HG03159 (cell line): ENCODE measurements at regions not wholly inside any gene's neighbourhood (a gene's known extent, or its start where the extent isn't known, plus 50 kb on each side); places are given as distances from the start of the nearest gene placed in this dataset.

ENCODE experiments used
- ATAC-seq: cut with Tn5 transposase; IDR thresholded peaks from one replicate; pipeline ENCODE4 v1.9.1; 2021; ENCODE audit warnings: mild to moderate bottlenecking, moderate library complexity; ENCODE audit not compliant: unreplicated experiment

- no peak for ATAC-seq
These were observed 68.0 kb upstream of the NRP1 start for GRCh38 chr10:33402220-33403073.

- ATAC-seq, result no peak
These were observed 66.8 kb upstream of the NRP1 start for GRCh38 chr10:33401300-33401699.

GRCh38 chr10:33398796-33399195 is 64.3 kb upstream of the NRP1 start:
- ATAC-seq, result no peak

GRCh38 chr10:33396938-33397337 is 62.5 kb upstream of the NRP1 start:
- no peak for ATAC-seq

GRCh38 chr10:33396279-33396678 is 61.8 kb upstream of the NRP1 start:
- ATAC-seq, result no peak

- no peak for ATAC-seq
These were observed 60.7 kb upstream of the NRP1 start for GRCh38 chr10:33395201-33395600.

- ATAC-seq, result no peak
These were observed 58.2 kb upstream of the NRP1 start for GRCh38 chr10:33392706-33393105.

GRCh38 chr10:33391611-33392465 is 57.4 kb upstream of the NRP1 start:
- ATAC-seq, result no peak

- ATAC-seq, result no peak
These were observed 55.6 kb upstream of the NRP1 start for GRCh38 chr10:33390046-33390445.

GRCh38 chr10:33388785-33389184 is 54.3 kb upstream of the NRP1 start:
- no peak for ATAC-seq

- ATAC-seq, result no peak
These were observed 53.9 kb upstream of the NRP1 start for GRCh38 chr10:33388382-33388781.

- no peak for ATAC-seq
These were observed 53.3 kb upstream of the NRP1 start for GRCh38 chr10:33387720-33388119.

- ATAC-seq, result no peak
These were observed 52.5 kb upstream of the NRP1 start for GRCh38 chr10:33386926-33387325.

- no peak for ATAC-seq
These were observed 51.2 kb upstream of the NRP1 start for GRCh38 chr10:33385686-33386085.

- no peak for ATAC-seq
These were observed 50.5 kb upstream of the NRP1 start for GRCh38 chr10:33385015-33385414.
